Spleen (tissue), 7 donors: ENCODE measurements at regions not wholly inside any gene's neighbourhood (a gene's known extent, or its start where the extent isn't known, plus 50 kb on each side); places are given as distances from the start of the nearest gene placed in this dataset.

Source experiments
- POLR2A ChIP-seq, 3 donors: fragments of 450-650 bp; IDR thresholded peaks; one replicate each; pipeline ENCODE4 v1.5.1; 2017; ENCODE audit warnings: antibody characterized with exemption in 3 of 3, mild to moderate bottlenecking in 1 of 3
- TF ChIP-seq, protein P1 (sequence below), 11 experiments: fragments of 200-600 bp in 7 of 11; fragments of 450-650 bp in 4 of 11; sonication (generic) in 4 of 11; IDR thresholded peaks in 8 of 11; conservative IDR thresholded peaks in 3 of 11; 1 replicate in 7 of 11; 2 replicates in 4 of 11; pipeline versions ENCODE4 v1.4.0 to v1.8.0; 2016 to 2021; ENCODE audit warnings: antibody characterized with exemption in 11 of 11, inconsistent platforms in 4 of 11, mild to moderate bottlenecking in 1 of 11
- donor health status: DM: no; HTN: no; CAD: no; lungs with moderate emphysema.
- donor health status: DM: no; HTN: no; CAD: no.
- donor health status: DM: no; HTN: no; CAD: no.

GRCh38 chr14:97277711-97278110, 480.5 kb downstream of the VRK1 start:
- TF ChIP-seq, protein P1, sequence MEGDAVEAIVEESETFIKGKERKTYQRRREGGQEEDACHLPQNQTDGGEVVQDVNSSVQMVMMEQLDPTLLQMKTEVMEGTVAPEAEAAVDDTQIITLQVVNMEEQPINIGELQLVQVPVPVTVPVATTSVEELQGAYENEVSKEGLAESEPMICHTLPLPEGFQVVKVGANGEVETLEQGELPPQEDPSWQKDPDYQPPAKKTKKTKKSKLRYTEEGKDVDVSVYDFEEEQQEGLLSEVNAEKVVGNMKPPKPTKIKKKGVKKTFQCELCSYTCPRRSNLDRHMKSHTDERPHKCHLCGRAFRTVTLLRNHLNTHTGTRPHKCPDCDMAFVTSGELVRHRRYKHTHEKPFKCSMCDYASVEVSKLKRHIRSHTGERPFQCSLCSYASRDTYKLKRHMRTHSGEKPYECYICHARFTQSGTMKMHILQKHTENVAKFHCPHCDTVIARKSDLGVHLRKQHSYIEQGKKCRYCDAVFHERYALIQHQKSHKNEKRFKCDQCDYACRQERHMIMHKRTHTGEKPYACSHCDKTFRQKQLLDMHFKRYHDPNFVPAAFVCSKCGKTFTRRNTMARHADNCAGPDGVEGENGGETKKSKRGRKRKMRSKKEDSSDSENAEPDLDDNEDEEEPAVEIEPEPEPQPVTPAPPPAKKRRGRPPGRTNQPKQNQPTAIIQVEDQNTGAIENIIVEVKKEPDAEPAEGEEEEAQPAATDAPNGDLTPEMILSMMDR (IDR thresholded peaks at IDR 0.05 in 8 of 11, conservative IDR thresholded peaks at IDR 0.05 in 3 of 11): no peak
- no peak for TF ChIP-seq POLR2A (IDR thresholded peaks at IDR 0.05)
